IMR-90 (cell line): ENCODE measurements at regions not wholly inside any gene's neighbourhood (a gene's known extent, or its start where the extent isn't known, plus 50 kb on each side); places are given as distances from the start of the nearest gene placed in this dataset.

Experiments
- ATAC-seq: fragments of 200-7000 bp; cut with Tn5 transposase; 2 replicates; pipeline ENCODE4 v1.9.1; 2020; ENCODE audit warnings: low read depth, mild to moderate bottlenecking, moderate library complexity
- BruUV-seq: library from RNA; stranded (reverse); fragments of 400-500 nt; replicated peaks from 2 replicates; lab custom pipeline; 2021; lab: Mats Ljungman, UMichigan
- CTCF ChIA-PET: fragments of 300-600 bp; formaldehyde crosslinking; extraction: SDS; loops from one replicate; lab custom pipeline; 2021; ENCODE audit warnings: antibody characterized with exemption; lab: Yijun Ruan, JAX
- POLR2A ChIA-PET: fragments of 300-600 bp; sonication (Branson Sonifier 250); formaldehyde crosslinking; loops from one replicate; lab custom pipeline; 2022; ENCODE audit warnings: antibody characterized with exemption; ENCODE audit not compliant: unreplicated experiment; lab: Charles Lee
- DNase-seq: peaks from one replicate; pipeline ENCODE4 v3.0.0; 2013
- H2AFZ ChIP-seq: replicated peaks from 2 replicates; pipeline ENCODE3; 2013; ENCODE audit warnings: low read length, mild to moderate bottlenecking; ENCODE audit not compliant: poor library complexity
- H2AK5ac ChIP-seq: 2 replicates; pipeline ENCODE4 v1.6.1; 2013; ENCODE audit warnings: low read depth, low read length, inconsistent platforms
- H2AK9ac ChIP-seq: replicated peaks from 2 replicates; pipeline ENCODE3; 2013; ENCODE audit warnings: mild to moderate bottlenecking, low read depth, low read length, moderate library complexity; ENCODE audit not compliant: poor library complexity
- H2BK120ac ChIP-seq: 2 replicates; pipeline ENCODE4 v1.6.1; 2013; ENCODE audit warnings: low read depth, low read length, inconsistent platforms
- H2BK15ac ChIP-seq: 3 replicates; pipeline ENCODE4 v1.6.1; 2013; ENCODE audit warnings: low read depth, low read length, inconsistent platforms
- H2BK20ac ChIP-seq: 2 replicates; pipeline ENCODE4 v1.6.1; 2013; ENCODE audit warnings: low read depth, mild to moderate bottlenecking, inconsistent platforms, low read length, moderate library complexity
- H2BK5ac ChIP-seq: 2 replicates; pipeline ENCODE4 v1.6.1; 2013; ENCODE audit warnings: mild to moderate bottlenecking, low read depth, low read length, inconsistent platforms; ENCODE audit not compliant: poor library complexity, severe bottlenecking
- H3K14ac ChIP-seq: replicated peaks from 2 replicates; pipeline ENCODE4 v1.6.1; 2013; ENCODE audit warnings: low read depth, low read length, inconsistent platforms
- H3K18ac ChIP-seq: 2 replicates; pipeline ENCODE4 v1.6.1; 2013; ENCODE audit warnings: low read depth, low read length, control low read depth
- H3K23ac ChIP-seq: 2 replicates; pipeline ENCODE4 v1.6.1; 2013; ENCODE audit warnings: low read depth, low read length, inconsistent platforms
- H3K27ac ChIP-seq: 2 replicates; pipeline ENCODE4 v1.5.1; 2013; ENCODE audit warnings: mild to moderate bottlenecking, control low read depth, low read length; ENCODE audit not compliant: insufficient read depth
- H3K27me3 ChIP-seq: 2 replicates; pipeline ENCODE4 v1.6.1; 2013; ENCODE audit warnings: low read length; ENCODE audit not compliant: control insufficient read depth, insufficient read depth
- H3K36me3 ChIP-seq: 2 replicates; pipeline ENCODE4 v1.6.1; 2013; ENCODE audit warnings: low read length, mixed read lengths; ENCODE audit not compliant: control insufficient read depth, insufficient read depth
- H3K4ac ChIP-seq: 2 replicates; pipeline ENCODE4 v1.6.1; 2013; ENCODE audit warnings: low read depth, low read length, inconsistent platforms
- H3K4me1 ChIP-seq: 2 replicates; pipeline ENCODE4 v1.6.1; 2013; ENCODE audit warnings: low read length, mixed read lengths; ENCODE audit not compliant: control insufficient read depth, insufficient read depth
- H3K4me2 ChIP-seq: 2 replicates; pipeline ENCODE4 v1.6.1; 2013; ENCODE audit warnings: low read depth, mild to moderate bottlenecking, control low read depth, low read length, moderate library complexity
- H3K4me3 ChIP-seq: 2 replicates; pipeline ENCODE4 v1.5.1; 2013; ENCODE audit warnings: low read depth, mild to moderate bottlenecking, control low read depth, low read length, moderate library complexity; ENCODE audit not compliant: insufficient read depth
- H3K56ac ChIP-seq: 2 replicates; pipeline ENCODE4 v1.6.1; 2013; ENCODE audit warnings: low read length, inconsistent platforms; ENCODE audit not compliant: insufficient read depth; ENCODE audit errors: extremely low read depth
- H3K79me1 ChIP-seq, 2 experiments: 2 replicates each; pipeline ENCODE4 v1.6.1; 2013; ENCODE audit warnings: low read length in 2 of 2, inconsistent platforms in 1 of 2, low read depth in 1 of 2
- H3K9ac ChIP-seq: 2 replicates; pipeline ENCODE4 v1.6.1; 2013; ENCODE audit warnings: low read depth, low read length, control low read depth
- H3K9me1 ChIP-seq: 2 replicates; pipeline ENCODE4 v1.6.1; 2013; ENCODE audit warnings: low read length, inconsistent platforms; ENCODE audit not compliant: insufficient read depth
- H3K9me3 ChIP-seq: 2 replicates; pipeline ENCODE4 v1.6.1; 2013; ENCODE audit warnings: low read length; ENCODE audit not compliant: control insufficient read depth, insufficient read depth
- H4K20me1 ChIP-seq: 2 replicates; pipeline ENCODE4 v1.6.1; 2013; ENCODE audit warnings: low read length, inconsistent platforms; ENCODE audit not compliant: insufficient read depth
- H4K5ac ChIP-seq: 2 replicates; pipeline ENCODE4 v1.6.1; 2013; ENCODE audit warnings: mild to moderate bottlenecking, low read depth, low read length, control low read depth
- H4K8ac ChIP-seq, 2 experiments: 2 replicates each; pipeline ENCODE4 v1.6.1; 2013; ENCODE audit warnings: low read depth in 2 of 2, low read length in 2 of 2, control low read depth in 1 of 2, inconsistent platforms in 1 of 2
- H4K91ac ChIP-seq: 2 replicates; pipeline ENCODE4 v1.6.1; 2013; ENCODE audit warnings: low read depth, low read length, inconsistent platforms; ENCODE audit not compliant: insufficient read depth
- BHLHE40 ChIP-seq: fragments of 150-350 bp; IDR thresholded peaks from 2 replicates; pipeline ENCODE4 v1.6.1; 2016; ENCODE audit warnings: mild to moderate bottlenecking, low read depth, low read length
- CHD1 ChIP-seq: IDR thresholded peaks from 2 replicates; pipeline ENCODE4 v1.6.1; 2012; ENCODE audit warnings: low read depth, low read length, improper control_type of control experiment
- FOS ChIP-seq: fragments of 150-350 bp; IDR thresholded peaks from 2 replicates; pipeline ENCODE4 v1.6.1; 2016; ENCODE audit warnings: low read depth, low read length
- MAFK ChIP-seq: IDR thresholded peaks from 2 replicates; pipeline ENCODE4 v1.6.1; 2012; ENCODE audit warnings: low read depth, low read length, improper control_type of control experiment
- MAZ ChIP-seq: IDR thresholded peaks from 2 replicates; pipeline ENCODE4 v1.6.1; 2012; ENCODE audit warnings: low read depth, mild to moderate bottlenecking, low read length, improper control_type of control experiment, moderate library complexity, borderline replicate concordance
- MXI1 ChIP-seq: IDR thresholded peaks from 2 replicates; pipeline ENCODE4 v1.6.1; 2012; ENCODE audit warnings: low read depth, mild to moderate bottlenecking, low read length, moderate library complexity, borderline replicate concordance
- NFE2L2 ChIP-seq: fragments of 150-350 bp; IDR thresholded peaks from 2 replicates; pipeline ENCODE4 v1.6.1; 2016; ENCODE audit warnings: low read depth, mild to moderate bottlenecking, low read length
- POLR2A ChIP-seq: IDR thresholded peaks from 2 replicates; pipeline ENCODE4 v1.6.1; 2012; ENCODE audit warnings: mild to moderate bottlenecking, low read depth, low read length
- RAD21 ChIP-seq: IDR thresholded peaks from 2 replicates; pipeline ENCODE4 v1.6.1; 2012; ENCODE audit warnings: low read length, improper control_type of control experiment
- RCOR1 ChIP-seq: IDR thresholded peaks from 2 replicates; pipeline ENCODE4 v1.6.1; 2012; ENCODE audit warnings: mild to moderate bottlenecking, low read length, improper control_type of control experiment; ENCODE audit not compliant: insufficient replicate concordance
- RFX5 ChIP-seq: IDR thresholded peaks from 2 replicates; pipeline ENCODE4 v1.8.0; 2012; ENCODE audit warnings: low read depth, mild to moderate bottlenecking, low read length, moderate library complexity
- SMC3 ChIP-seq: fragments of 150-350 bp; IDR thresholded peaks from 2 replicates; pipeline ENCODE4 v1.6.1; 2016; ENCODE audit warnings: low read depth, mild to moderate bottlenecking, antibody characterized with exemption, low read length, moderate library complexity
- WGBS, 2 experiments: methylation state at CpG; one replicate each; pipeline versions ENCODE4 v1.1.5 to v1.1.7; 2013; ENCODE audit warnings: missing lambda C conversion rate in 2 of 2; ENCODE audit not compliant: insufficient read length in 1 of 2; ENCODE audit errors: extremely low coverage in 2 of 2; 5-methylcytosine and 5-hydroxymethylcytosine counted together
- dilution Hi-C: fragments of 300-500 bp; cut with HindIII; formaldehyde crosslinking; loops from one replicate; pipeline ENCODE4 v1.14.3; 2018; ENCODE audit warnings: low sequenced_read_pairs; ENCODE audit not compliant: unreplicated experiment
- in situ Hi-C: fragments of 300-500 bp; cut with MboI; formaldehyde crosslinking; loops from 3 replicates; pipeline ENCODE4 v1.14.3; 2019; ENCODE audit warnings: low sequenced_read_pairs, inconsistent platforms, mixed read lengths
- intact Hi-C: fragments of 100-400 bp; cut with micrococcal nuclease; formaldehyde crosslinking; loops from 2 replicates; pipeline ENCODE4 v1.10.0; 2022
- TF ChIP-seq, protein P1 (sequence below): fragments of 150-350 bp; IDR thresholded peaks from 2 replicates; pipeline ENCODE4 v1.6.1; 2016; ENCODE audit warnings: low read depth, mild to moderate bottlenecking, low read length, moderate library complexity, borderline replicate concordance
- TF ChIP-seq, protein P2 (sequence below): conservative IDR thresholded peaks from 2 replicates; pipeline ENCODE4 v1.5.1; 2012; ENCODE audit warnings: mild to moderate bottlenecking, low read depth, low read length, improper control_type of control experiment
- TF ChIP-seq, protein P3 (sequence below): fragments of 150-350 bp; IDR thresholded peaks from 2 replicates; pipeline ENCODE4 v1.6.1; 2017; ENCODE audit warnings: mild to moderate bottlenecking, antibody characterized with exemption, low read length, low read depth

DNA sequence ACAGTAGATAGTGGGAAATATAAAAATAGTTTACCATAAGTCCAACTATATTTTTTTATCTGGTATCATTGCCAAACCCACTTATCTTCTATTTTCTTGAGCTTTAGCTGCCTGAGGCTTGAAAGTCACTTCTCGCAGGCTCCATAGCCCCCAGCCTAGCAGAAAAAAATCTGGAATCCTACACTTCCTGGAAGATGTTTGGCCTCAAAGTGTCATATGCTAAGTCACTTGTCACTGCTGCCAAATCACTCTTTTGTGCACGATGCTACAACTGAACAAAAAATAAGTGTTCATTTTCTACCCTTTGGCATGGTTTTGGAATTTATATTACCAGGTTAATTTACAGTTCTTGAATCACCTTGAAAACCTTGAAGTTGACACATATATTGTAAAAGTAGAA is 612.5 kb upstream of the ATXN8OS start:
- H4K5ac ChIP-seq, result no peak overlapping the region
- no peaks in the 10 kb centered on the region for H3K9me3 ChIP-seq
- no peak overlapping the region for H2AFZ ChIP-seq
- BruUV-seq, result no TSS peak
- H3K4ac ChIP-seq, result no peak overlapping the region
- H3K9me1 ChIP-seq, result no peaks in the 10 kb centered on the region
- H4K20me1 ChIP-seq, result no peaks in the 10 kb centered on the region
- no peak overlapping the region for H3K18ac ChIP-seq
- H4K8ac ChIP-seq, result no peak overlapping the region
- no peak overlapping the region for H3K56ac ChIP-seq
- ChIA-PET CTCF (no interaction called here), POLR2A (no interaction called here)
- H3K9ac ChIP-seq, result no peak overlapping the region
- H2BK5ac ChIP-seq, result no peak overlapping the region
- H2AK9ac ChIP-seq, result no peak overlapping the region
- intact Hi-C loops, result no loop called here
- H2BK20ac ChIP-seq, result no peak overlapping the region
- TF ChIP-seq, protein P1, sequence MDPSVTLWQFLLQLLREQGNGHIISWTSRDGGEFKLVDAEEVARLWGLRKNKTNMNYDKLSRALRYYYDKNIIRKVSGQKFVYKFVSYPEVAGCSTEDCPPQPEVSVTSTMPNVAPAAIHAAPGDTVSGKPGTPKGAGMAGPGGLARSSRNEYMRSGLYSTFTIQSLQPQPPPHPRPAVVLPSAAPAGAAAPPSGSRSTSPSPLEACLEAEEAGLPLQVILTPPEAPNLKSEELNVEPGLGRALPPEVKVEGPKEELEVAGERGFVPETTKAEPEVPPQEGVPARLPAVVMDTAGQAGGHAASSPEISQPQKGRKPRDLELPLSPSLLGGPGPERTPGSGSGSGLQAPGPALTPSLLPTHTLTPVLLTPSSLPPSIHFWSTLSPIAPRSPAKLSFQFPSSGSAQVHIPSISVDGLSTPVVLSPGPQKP, result no peak
- TF ChIP-seq RCOR1 (no peak), NFE2L2 (no peak), SMC3 (no peak), MXI1 (no peak), MAFK (no peak), FOS (no peak), BHLHE40 (no peak), RFX5 (no peak), POLR2A (no peak), MAZ (no peak), CHD1 (no peak), RAD21 (no peak)
- TF ChIP-seq, protein P2, sequence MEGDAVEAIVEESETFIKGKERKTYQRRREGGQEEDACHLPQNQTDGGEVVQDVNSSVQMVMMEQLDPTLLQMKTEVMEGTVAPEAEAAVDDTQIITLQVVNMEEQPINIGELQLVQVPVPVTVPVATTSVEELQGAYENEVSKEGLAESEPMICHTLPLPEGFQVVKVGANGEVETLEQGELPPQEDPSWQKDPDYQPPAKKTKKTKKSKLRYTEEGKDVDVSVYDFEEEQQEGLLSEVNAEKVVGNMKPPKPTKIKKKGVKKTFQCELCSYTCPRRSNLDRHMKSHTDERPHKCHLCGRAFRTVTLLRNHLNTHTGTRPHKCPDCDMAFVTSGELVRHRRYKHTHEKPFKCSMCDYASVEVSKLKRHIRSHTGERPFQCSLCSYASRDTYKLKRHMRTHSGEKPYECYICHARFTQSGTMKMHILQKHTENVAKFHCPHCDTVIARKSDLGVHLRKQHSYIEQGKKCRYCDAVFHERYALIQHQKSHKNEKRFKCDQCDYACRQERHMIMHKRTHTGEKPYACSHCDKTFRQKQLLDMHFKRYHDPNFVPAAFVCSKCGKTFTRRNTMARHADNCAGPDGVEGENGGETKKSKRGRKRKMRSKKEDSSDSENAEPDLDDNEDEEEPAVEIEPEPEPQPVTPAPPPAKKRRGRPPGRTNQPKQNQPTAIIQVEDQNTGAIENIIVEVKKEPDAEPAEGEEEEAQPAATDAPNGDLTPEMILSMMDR, result no peak
- TF ChIP-seq, protein P3, sequence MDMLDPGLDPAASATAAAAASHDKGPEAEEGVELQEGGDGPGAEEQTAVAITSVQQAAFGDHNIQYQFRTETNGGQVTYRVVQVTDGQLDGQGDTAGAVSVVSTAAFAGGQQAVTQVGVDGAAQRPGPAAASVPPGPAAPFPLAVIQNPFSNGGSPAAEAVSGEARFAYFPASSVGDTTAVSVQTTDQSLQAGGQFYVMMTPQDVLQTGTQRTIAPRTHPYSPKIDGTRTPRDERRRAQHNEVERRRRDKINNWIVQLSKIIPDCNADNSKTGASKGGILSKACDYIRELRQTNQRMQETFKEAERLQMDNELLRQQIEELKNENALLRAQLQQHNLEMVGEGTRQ, result no peak
- no peak overlapping the region for H3K14ac ChIP-seq
- H2BK15ac ChIP-seq, result no peak overlapping the region
- DNase-seq, result no peak
- in situ Hi-C loops, result no loop called here
- no peak overlapping the region for H3K23ac ChIP-seq
- no peak overlapping the region for H2AK5ac ChIP-seq
- H3K79me1 ChIP-seq, result no peaks in the 10 kb centered on the region
- dilution Hi-C loops, result no loop called here
- ATAC-seq, result no peak
- H3K4me3 ChIP-seq, result no peak overlapping the region
- no peak overlapping the region for H3K27ac ChIP-seq
- H4K91ac ChIP-seq, result no peak overlapping the region
- no peaks in the 10 kb centered on the region for H3K36me3 ChIP-seq
- H2BK120ac ChIP-seq, result no peak overlapping the region
- 40% methylated on average over 1 of the region's 2 CpGs; no CpG with 5 or more reads in 1 of the 2 experiments for WGBS, 2 experiments
- no peaks in the 10 kb centered on the region for H3K4me1 ChIP-seq
- H3K4me2 ChIP-seq, result no peak overlapping the region
- no peaks in the 10 kb centered on the region for H3K27me3 ChIP-seq
